GM19023 (cell line): ENCODE measurements at regions not wholly inside any gene's neighbourhood (a gene's known extent, or its start where the extent isn't known, plus 50 kb on each side); places are given as distances from the start of the nearest gene placed in this dataset.
"Not testable (repeated sequence)": the region's sequence is repeated elsewhere in the genome, so short reads cannot be mapped to it uniquely, and the experiment has no call there.

ENCODE experiments used
- ATAC-seq: cut with Tn5 transposase; IDR thresholded peaks from one replicate; pipeline ENCODE4 v1.9.1; 2021; ENCODE audit warnings: mild to moderate bottlenecking, moderate library complexity; ENCODE audit not compliant: unreplicated experiment

DNA sequence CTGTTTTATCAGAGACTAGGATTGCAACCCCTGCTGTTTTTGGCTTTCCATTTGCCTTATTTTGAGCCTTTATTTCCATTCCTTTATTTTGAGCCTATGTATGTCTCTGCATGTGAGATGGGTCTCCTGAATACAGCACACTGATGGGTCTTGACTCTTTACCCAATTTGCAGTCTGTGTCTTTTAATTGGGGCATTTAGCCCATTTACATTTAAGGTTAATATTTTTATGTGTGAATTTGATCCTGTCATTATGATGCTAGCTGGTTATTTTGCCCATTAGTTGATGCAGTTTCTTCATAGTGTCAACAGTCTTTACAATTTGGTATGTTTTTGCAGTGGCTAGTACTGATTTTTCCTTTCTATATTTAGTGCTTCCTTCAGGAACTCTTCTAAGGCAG, 88.5 kb upstream of the HCCS start:
- ATAC-seq = not testable (repeated sequence)

DNA sequence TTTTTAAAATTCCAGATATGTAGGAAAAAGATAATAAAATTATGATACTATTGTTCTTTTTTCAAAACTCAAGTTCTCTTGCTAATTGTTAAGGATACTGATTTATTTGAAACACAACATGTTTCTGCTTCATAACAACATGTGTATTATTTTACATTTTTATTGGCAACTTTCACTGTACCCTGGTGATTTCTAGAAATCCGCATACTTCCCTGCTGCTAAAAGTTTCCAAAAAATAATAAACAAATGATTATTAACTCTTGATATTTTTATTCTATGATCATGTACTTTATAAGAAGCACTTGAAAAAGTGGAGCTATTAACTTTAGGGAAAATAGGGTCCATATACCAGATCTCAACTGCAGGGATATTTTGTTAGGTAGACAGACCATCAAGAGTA, 71.2 kb upstream of the HCCS start:
- ATAC-seq = no peak

DNA sequence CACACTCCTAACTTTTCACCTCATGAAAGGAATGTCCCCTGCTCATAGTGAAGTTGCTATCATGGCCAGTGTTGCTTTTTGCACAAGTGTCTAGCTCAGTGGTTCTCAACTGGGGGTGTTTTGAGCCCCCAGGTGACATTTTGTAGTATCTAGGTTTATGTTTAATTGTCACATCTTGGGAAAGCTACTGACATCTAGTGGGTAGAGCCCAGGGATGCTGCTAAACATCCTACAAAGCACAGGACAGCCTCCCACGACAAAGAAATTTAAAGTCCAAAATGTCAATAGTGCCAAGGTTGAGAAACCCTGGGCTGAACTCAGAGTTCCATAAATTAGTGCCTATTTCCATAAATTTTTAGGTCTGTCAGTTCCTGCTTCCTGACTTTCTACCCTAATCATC, 70.7 kb upstream of the HCCS start:
- no peak for ATAC-seq

DNA sequence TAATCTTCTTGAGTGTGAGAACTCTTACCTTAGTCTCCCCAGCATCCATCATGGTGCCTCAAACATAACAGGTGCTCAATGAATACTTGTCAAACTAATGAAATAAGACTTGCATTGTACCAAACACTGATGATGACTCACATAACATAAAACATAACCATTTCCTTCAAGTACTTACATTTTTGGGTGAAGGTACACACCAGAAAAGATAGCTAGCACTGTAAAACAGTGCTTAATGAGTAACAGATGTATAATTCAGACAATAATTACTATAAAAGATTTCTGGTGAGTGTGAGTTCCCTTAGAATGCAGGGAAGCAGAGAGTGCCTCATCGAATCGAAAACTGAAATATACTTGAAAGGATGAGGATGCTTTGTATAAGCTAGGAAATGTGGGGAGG, 70.1 kb upstream of the HCCS start:
- ATAC-seq = no peak

DNA sequence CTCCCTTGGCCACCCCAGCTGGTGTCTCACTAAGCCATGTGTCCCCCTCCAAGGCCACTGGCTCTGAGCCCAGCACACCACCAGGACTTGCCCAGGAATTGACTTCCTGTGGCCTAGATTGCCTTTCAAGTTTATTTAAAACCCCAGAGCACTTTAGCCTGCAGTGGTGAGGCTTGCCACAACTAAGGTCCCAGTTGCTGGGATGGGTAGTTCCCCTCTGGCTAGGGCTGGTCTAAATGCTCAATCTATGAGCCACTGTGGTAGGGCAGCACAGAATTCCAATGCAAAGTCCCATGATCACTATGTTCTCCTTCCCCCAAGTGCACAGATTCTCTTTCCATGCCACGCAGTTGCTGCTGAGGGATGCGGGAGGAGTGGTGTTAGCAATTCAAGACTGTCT, 61.1 kb upstream of the HCCS start:
- no peak for ATAC-seq

DNA sequence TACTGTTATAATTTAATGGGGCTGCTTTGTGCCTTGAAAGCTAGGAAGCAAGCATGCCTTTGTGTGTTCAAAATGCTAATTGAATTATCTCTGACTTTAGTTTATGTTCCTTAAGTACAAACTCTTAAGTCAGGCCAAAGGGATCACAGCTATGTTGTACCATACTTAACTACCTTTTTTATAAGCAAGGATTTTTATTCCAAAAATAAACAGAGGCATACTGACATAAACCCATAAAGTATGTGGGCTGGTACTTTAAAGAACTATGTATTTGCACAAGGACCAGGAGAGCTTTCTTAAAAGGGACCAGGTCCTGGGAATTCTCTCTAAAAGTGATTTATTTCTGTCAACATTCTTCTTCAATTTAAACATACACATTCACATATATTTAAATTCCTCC, 57.8 kb upstream of the HCCS start:
- no peak for ATAC-seq

DNA sequence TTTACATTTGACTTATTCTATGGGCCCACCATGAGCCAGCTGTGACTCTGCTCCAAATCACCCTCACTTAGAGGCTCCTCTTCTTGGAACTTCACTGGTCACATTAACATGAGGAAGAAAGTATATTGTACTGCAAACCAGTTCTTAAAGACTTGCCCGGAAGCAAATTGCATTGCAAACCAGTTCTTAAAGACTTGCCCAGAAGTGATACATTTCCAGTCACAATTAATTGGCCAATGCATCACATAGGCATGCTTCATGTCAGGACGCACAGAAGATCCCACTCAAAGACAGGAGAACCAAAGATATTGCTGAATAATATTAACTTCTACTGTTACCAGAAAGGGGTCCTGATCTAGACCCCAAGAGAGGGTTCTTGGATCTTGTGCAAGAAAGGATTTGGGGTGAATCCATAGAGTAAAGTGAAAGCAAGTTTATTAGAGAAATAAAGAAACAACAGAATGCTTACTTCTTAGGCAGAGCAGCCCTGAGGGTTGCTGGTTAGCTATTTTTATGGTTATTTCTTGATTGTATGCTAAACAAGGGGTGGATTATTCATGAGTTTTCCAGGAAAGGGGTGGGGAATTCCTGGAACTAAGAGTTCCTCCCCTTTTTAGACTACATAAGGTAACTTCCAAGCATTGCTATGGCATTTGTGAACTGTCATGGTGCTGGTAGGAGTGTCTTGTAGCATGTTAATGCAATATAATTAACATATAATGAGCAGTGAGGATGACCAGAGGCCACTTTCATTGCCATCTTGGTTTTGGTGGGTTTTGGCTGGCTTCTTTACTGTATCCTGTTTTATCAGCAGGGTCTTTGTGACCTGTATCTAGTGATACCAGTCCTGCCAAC, 54.6 kb upstream of the HCCS start:
- no peak for ATAC-seq

DNA sequence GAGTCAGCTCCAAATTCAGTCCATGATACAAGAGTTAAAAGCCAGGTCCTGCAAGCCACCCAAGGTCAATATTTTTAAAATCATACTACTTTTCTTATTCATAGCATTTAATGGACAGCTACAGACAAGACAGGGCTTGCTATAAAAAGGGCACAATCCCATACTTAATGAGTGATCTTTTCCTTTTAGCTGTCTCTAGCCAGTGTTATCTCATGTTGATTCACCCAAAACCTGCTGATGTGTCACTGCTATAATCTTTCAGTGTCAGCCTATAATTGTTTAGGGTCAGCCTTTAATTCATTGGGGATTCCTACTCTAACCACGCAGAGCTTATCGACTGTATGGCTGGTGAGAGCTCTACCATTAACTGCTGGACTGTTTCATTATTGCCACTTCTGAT, 51.2 kb upstream of the HCCS start:
- no peak for ATAC-seq
